GM23248 (cell line): ENCODE measurements at regions not wholly inside any gene's neighbourhood (a gene's known extent, or its start where the extent isn't known, plus 50 kb on each side); places are given as distances from the start of the nearest gene placed in this dataset.
"Not testable (repeated sequence)": the region's sequence is repeated elsewhere in the genome, so short reads cannot be mapped to it uniquely, and the experiment has no call there.

Source experiments
- EZH2 ChIP-seq: fragments of 200-600 bp; sonication (generic); IDR thresholded peaks from 2 replicates; pipeline ENCODE4 v1.6.1; 2018; ENCODE audit warnings: antibody characterized with exemption, mild to moderate bottlenecking; ENCODE audit not compliant: insufficient read depth, poor library complexity, severe bottlenecking
- EZH2phosphoT487 ChIP-seq: fragments of 200-600 bp; sonication (generic); IDR thresholded peaks from 2 replicates; pipeline ENCODE4 v1.6.1; 2018; ENCODE audit warnings: antibody characterized with exemption, moderate library complexity, mild to moderate bottlenecking, low read depth; ENCODE audit not compliant: insufficient read depth

- not testable (repeated sequence) for TF ChIP-seq EZH2, EZH2phosphoT487
Observed at GRCh38 chr1:242912855-242913254, 342.2 kb downstream of the CEP170 start.
